DND-41 (cell line): ENCODE measurements at regions not wholly inside any gene's neighbourhood (a gene's known extent, or its start where the extent isn't known, plus 50 kb on each side); places are given as distances from the start of the nearest gene placed in this dataset.

Experiments used
- ATAC-seq: fragments of 200-7000 bp; cut with Tn5 transposase; 3 replicates; pipeline ENCODE4 v1.9.1; 2021; ENCODE audit warnings: low read depth; ENCODE audit not compliant: insufficient read depth
- DNase-seq: peaks from one replicate; pipeline ENCODE4 v3.0.0-alpha.2; 2020
- H2AFZ ChIP-seq: 2 replicates; pipeline ENCODE4 v1.6.0; 2012; ENCODE audit warnings: low read depth, low read length
- H3K27ac ChIP-seq: 2 replicates; pipeline ENCODE4 v1.5.1; 2012; ENCODE audit warnings: low read length, inconsistent platforms
- H3K27me3 ChIP-seq: fragments of 200-600 bp; sonication (generic); 2 replicates; pipeline ENCODE4 v1.6.0; 2012; ENCODE audit warnings: low read length, mild to moderate bottlenecking, inconsistent platforms; ENCODE audit not compliant: insufficient read depth, poor library complexity
- H3K36me3 ChIP-seq: 2 replicates; pipeline ENCODE4 v1.5.1; 2012; ENCODE audit warnings: low read length, inconsistent platforms; ENCODE audit not compliant: insufficient read depth
- H3K4me1 ChIP-seq: 2 replicates; pipeline ENCODE4 v1.5.1; 2012; ENCODE audit warnings: mild to moderate bottlenecking, low read length; ENCODE audit not compliant: insufficient read depth
- H3K4me2 ChIP-seq: 2 replicates; pipeline ENCODE4 v1.6.0; 2012; ENCODE audit warnings: mild to moderate bottlenecking, moderate library complexity, low read length, inconsistent platforms; ENCODE audit not compliant: insufficient read depth
- H3K4me3 ChIP-seq, 2 experiments: fragments of 200-600 bp in 1 of 2; shearing (Covaris generic) in 1 of 2; 2 replicates each; pipeline ENCODE4 v1.5.1; 2012 to 2016; ENCODE audit warnings: inconsistent platforms in 2 of 2, low read length in 2 of 2, mild to moderate bottlenecking in 2 of 2, low read depth in 1 of 2, moderate library complexity in 1 of 2
- H3K79me2 ChIP-seq: 2 replicates; pipeline ENCODE4 v1.6.0; 2012; ENCODE audit warnings: low read length, inconsistent platforms; ENCODE audit not compliant: insufficient read depth
- H3K9ac ChIP-seq: 2 replicates; pipeline ENCODE4 v1.6.0; 2012; ENCODE audit warnings: low read depth, mild to moderate bottlenecking, inconsistent platforms, low read length, moderate library complexity
- H3K9me3 ChIP-seq: 2 replicates; pipeline ENCODE4 v1.5.1; 2012; ENCODE audit warnings: low read length, moderate library complexity, mild to moderate bottlenecking, inconsistent platforms; ENCODE audit not compliant: insufficient read depth, severe bottlenecking
- H4K20me1 ChIP-seq: 2 replicates; pipeline ENCODE4 v1.6.0; 2012; ENCODE audit warnings: low read length; ENCODE audit not compliant: insufficient read depth
- CTCF ChIP-seq: IDR thresholded peaks from 2 replicates; pipeline ENCODE4 v1.5.1; 2012; ENCODE audit warnings: borderline replicate concordance, low read length, moderate library complexity, mild to moderate bottlenecking; ENCODE audit not compliant: poor library complexity, severe bottlenecking; ENCODE audit errors: extremely low read depth
- EZH2 ChIP-seq: IDR thresholded peaks from 3 replicates; pipeline ENCODE4 v1.6.1; 2012; ENCODE audit warnings: borderline replicate concordance, low read depth, mild to moderate bottlenecking, moderate library complexity, low read length, inconsistent platforms; ENCODE audit not compliant: severe bottlenecking

- TF ChIP-seq EZH2 (no peak), CTCF (no peak)
- H3K9ac ChIP-seq: no peak overlapping the region
- H3K4me3 ChIP-seq: no peak overlapping the region
- H2AFZ ChIP-seq: no peak overlapping the region
- ATAC-seq (no peak), DNase-seq (peak; percentile 5)
- no peak overlapping the region for H3K27ac ChIP-seq
- H3K27me3 ChIP-seq: no peaks in the 10 kb centered on the region
- 0 out of 2 replicates have a peak, but pooled peaks cover 9% of the 10 kb centered on the region for H3K4me1 ChIP-seq
- H3K4me2 ChIP-seq: no peak overlapping the region
- no peaks in the 10 kb centered on the region for H3K79me2 ChIP-seq
- no peaks in the 10 kb centered on the region for H3K36me3 ChIP-seq
- H3K9me3 ChIP-seq: no peaks in the 10 kb centered on the region
- no peaks in the 10 kb centered on the region for H4K20me1 ChIP-seq
Measured at GRCh38 chr2:223366566-223366965, 235.6 kb downstream of the SCG2 start.

GRCh38 chr2:223368481-223368880, 233.7 kb downstream of the SCG2 start:
- Histone ChIP-seq H3K27me3 (no peaks in the 10 kb centered on the region), H3K27ac (no peak overlapping the region), H3K79me2 (no peaks in the 10 kb centered on the region), H3K9me3 (no peaks in the 10 kb centered on the region), H3K4me2 (no peak overlapping the region), H2AFZ (no peak overlapping the region), H4K20me1 (no peaks in the 10 kb centered on the region), H3K4me3 (no peak overlapping the region), H3K4me1 (0 out of 2 replicates have a peak, but pooled peaks cover 9% of the 10 kb centered on the region), H3K9ac (no peak overlapping the region), H3K36me3 (no peaks in the 10 kb centered on the region)
- TF ChIP-seq CTCF: no peak
- no peak for TF ChIP-seq EZH2
- DNase-seq (no peak), ATAC-seq (no peak)

- Histone ChIP-seq H3K27ac (no peak overlapping the region), H3K4me3 (no peak overlapping the region), H3K9ac (no peak overlapping the region), H3K4me1 (0 out of 2 replicates have a peak, but pooled peaks cover 9% of the 10 kb centered on the region), H3K4me2 (no peak overlapping the region), H4K20me1 (no peaks in the 10 kb centered on the region), H3K27me3 (no peaks in the 10 kb centered on the region), H3K36me3 (no peaks in the 10 kb centered on the region), H2AFZ (no peak overlapping the region), H3K9me3 (no peaks in the 10 kb centered on the region), H3K79me2 (no peaks in the 10 kb centered on the region)
- DNase-seq (no peak), ATAC-seq (no peak)
- TF ChIP-seq EZH2: no peak
- TF ChIP-seq CTCF: no peak
Measured at GRCh38 chr2:223369889-223370288, 232.3 kb downstream of the SCG2 start.

- Histone ChIP-seq H3K4me1 (no peaks in the 10 kb centered on the region), H3K79me2 (no peaks in the 10 kb centered on the region), H3K27me3 (no peaks in the 10 kb centered on the region), H3K4me2 (no peak overlapping the region), H3K27ac (no peak overlapping the region), H4K20me1 (no peaks in the 10 kb centered on the region), H3K9ac (no peak overlapping the region), H3K36me3 (no peaks in the 10 kb centered on the region), H2AFZ (no peak overlapping the region), H3K4me3 (no peak overlapping the region), H3K9me3 (no peaks in the 10 kb centered on the region)
- TF ChIP-seq CTCF: no peak
- TF ChIP-seq EZH2: no peak
- ATAC-seq (no peak), DNase-seq (no peak)
Measured at GRCh38 chr2:223383315-223383714, 218.8 kb downstream of the SCG2 start.
